ENCODE measurements at regions not wholly inside any gene's neighbourhood (a gene's known extent, or its start where the extent isn't known, plus 50 kb on each side); places are given as distances from the start of the nearest gene placed in this dataset.

GRCh38 chr2:54396798-54397197 lies 59.3 kb upstream of the SPTBN1 start:
- no peak for TF ChIP-seq EZH2 (IDR thresholded peaks at IDR 0.05; ENCODE audit: borderline replicate concordance, insufficient read depth, low read depth, low read length, poor library complexity, severe bottlenecking)
- no peak for TF ChIP-seq CTCF (IDR thresholded peaks at IDR 0.05)
- Histone ChIP-seq H2AFZ (ENCODE audit: insufficient read depth, low read depth, low read length, poor library complexity, severe bottlenecking) (no peak overlapping the region), H3K4me3 (ENCODE audit: control extremely low read depth in 1 of 5, extremely low read depth in 1 of 5, insufficient read depth in 1 of 5, low read depth in 2 of 5, low read length in 4 of 5) (no peak overlapping the region), H4K20me1 (ENCODE audit: control insufficient read depth, insufficient read depth, low read length, poor library complexity, severe bottlenecking) (no peaks in the 10 kb centered on the region), H3K79me2 (ENCODE audit: control insufficient read depth, insufficient read depth, low read length) (no peaks in the 10 kb centered on the region), H3K9me3 (ENCODE audit: control extremely low read depth in 1 of 3, control insufficient read depth in 2 of 3, insufficient read depth in 1 of 3, low read length in 2 of 3) (peaks cover 0 to 8% (median 0%) of the 10 kb centered on the region in 3 donors), H3K27me3 (replicated peaks in 1 of 4; ENCODE audit: control extremely low read depth in 1 of 4, control insufficient read depth in 3 of 4, insufficient read depth in 4 of 4, low read length in 3 of 4) (peaks cover 0 to 17% (median 11%) of the 10 kb centered on the region in 4 experiments), H3K27ac (ENCODE audit: low read length in 2 of 2) (no peak overlapping the region), H3K9ac (ENCODE audit: low read length) (no peak overlapping the region), H3K4me2 (replicated peaks; ENCODE audit: low read depth, low read length, poor library complexity, severe bottlenecking) (no peak overlapping the region), H3K4me1 (ENCODE audit: control insufficient read depth in 2 of 2, insufficient read depth in 2 of 2, low read length in 2 of 2) (peaks cover 0 to 9% of the 10 kb centered on the region in 2 donors), H3K36me3 (replicated peaks in 1 of 2; ENCODE audit: control extremely low read depth in 1 of 2, control insufficient read depth in 1 of 2, extremely low read depth in 1 of 2, insufficient read depth in 2 of 2, low read length in 1 of 2) (no peaks in the 10 kb centered on the region)
- Mint-ChIP-seq H3K4me1 (peaks cover 8% of the 10 kb centered on the region), H3K27me3 (peaks cover 16% of the 10 kb centered on the region), H3K9me3 (ENCODE audit: insufficient read depth) (no peaks in the 10 kb centered on the region), H3K27ac (no peak overlapping the region), H3K4me3 (no peak overlapping the region)
- ChIA-PET POLR2A (no interaction called here), CTCF (no interaction called here)
- no CpG with 5 or more reads among the region's 6 CpGs for WGBS (ENCODE audit: insufficient coverage)
- no peak for ATAC-seq (ENCODE audit: low read depth)
- intact Hi-C loops (cut with micrococcal nuclease), result no loop called here
- DNase-seq, result no peak

GRCh38 chr2:54397426-54397825 lies 58.7 kb upstream of the SPTBN1 start:
- H3K79me2 ChIP-seq (ENCODE audit: control insufficient read depth, insufficient read depth, low read length), result no peaks in the 10 kb centered on the region
- intact Hi-C loops (cut with micrococcal nuclease), result no loop called here
- peaks cover 0 to 9% of the 10 kb centered on the region in 2 donors for H3K4me1 ChIP-seq (ENCODE audit: control insufficient read depth in 2 of 2, insufficient read depth in 2 of 2, low read length in 2 of 2)
- Mint-ChIP-seq H3K4me1 (peaks cover 8% of the 10 kb centered on the region), H3K27ac (no peak overlapping the region), H3K27me3 (peaks cover 21% of the 10 kb centered on the region), H3K4me3 (no peak overlapping the region), H3K9me3 (ENCODE audit: insufficient read depth) (no peaks in the 10 kb centered on the region)
- ChIA-PET POLR2A (no interaction called here), CTCF (interaction anchor here (0.6 kb wide), 1 partner anchor 13 kb away, joined by 4 read pairs; no protein-coding TSS in a partner anchor)
- H3K9ac ChIP-seq (ENCODE audit: low read length), result no peak overlapping the region
- no peak overlapping the region for H3K4me2 ChIP-seq (replicated peaks; ENCODE audit: low read depth, low read length, poor library complexity, severe bottlenecking)
- H3K27me3 ChIP-seq (replicated peaks in 1 of 4; ENCODE audit: control extremely low read depth in 1 of 4, control insufficient read depth in 3 of 4, insufficient read depth in 4 of 4, low read length in 3 of 4), result peaks cover 0 to 20% (median 12%) of the 10 kb centered on the region in 4 experiments
- TF ChIP-seq CTCF (IDR thresholded peaks at IDR 0.05), result no peak
- no peak for TF ChIP-seq EZH2 (IDR thresholded peaks at IDR 0.05; ENCODE audit: borderline replicate concordance, insufficient read depth, low read depth, low read length, poor library complexity, severe bottlenecking)
- H2AFZ ChIP-seq (ENCODE audit: insufficient read depth, low read depth, low read length, poor library complexity, severe bottlenecking), result no peak overlapping the region
- H3K36me3 ChIP-seq (replicated peaks in 1 of 2; ENCODE audit: control extremely low read depth in 1 of 2, control insufficient read depth in 1 of 2, extremely low read depth in 1 of 2, insufficient read depth in 2 of 2, low read length in 1 of 2), result no peaks in the 10 kb centered on the region
- DNase-seq, result no peak
- H4K20me1 ChIP-seq (ENCODE audit: control insufficient read depth, insufficient read depth, low read length, poor library complexity, severe bottlenecking), result no peaks in the 10 kb centered on the region
- no peak for ATAC-seq (ENCODE audit: low read depth)
- no peak overlapping the region for H3K27ac ChIP-seq (ENCODE audit: low read length in 2 of 2)
- no peak overlapping the region for H3K4me3 ChIP-seq (ENCODE audit: control extremely low read depth in 1 of 5, extremely low read depth in 1 of 5, insufficient read depth in 1 of 5, low read depth in 2 of 5, low read length in 4 of 5)
- no CpG with 5 or more reads among the region's 2 CpGs for WGBS (ENCODE audit: insufficient coverage)
- peaks cover 0 to 8% (median 0%) of the 10 kb centered on the region in 3 donors for H3K9me3 ChIP-seq (ENCODE audit: control extremely low read depth in 1 of 3, control insufficient read depth in 2 of 3, insufficient read depth in 1 of 3, low read length in 2 of 3)
